HG03064 (cell line): ENCODE measurements at regions not wholly inside any gene's neighbourhood (a gene's known extent, or its start where the extent isn't known, plus 50 kb on each side); places are given as distances from the start of the nearest gene placed in this dataset.
"Not testable (repeated sequence)": the region's sequence is repeated elsewhere in the genome, so short reads cannot be mapped to it uniquely, and the experiment has no call there.

Experiments
- ATAC-seq: cut with Tn5 transposase; IDR thresholded peaks from one replicate; pipeline ENCODE4 v1.9.1; 2021; ENCODE audit warnings: low read depth; ENCODE audit not compliant: unreplicated experiment

- no peak for ATAC-seq
These were observed 420.8 kb downstream of the FUT8 start for GRCh38 chr14:65833267-65833880.

GRCh38 chr14:65834051-65834450 lies 421.5 kb downstream of the FUT8 start:
- ATAC-seq = no peak

- ATAC-seq = no peak
These were observed 422.3 kb downstream of the FUT8 start for GRCh38 chr14:65834812-65835211.

DNA sequence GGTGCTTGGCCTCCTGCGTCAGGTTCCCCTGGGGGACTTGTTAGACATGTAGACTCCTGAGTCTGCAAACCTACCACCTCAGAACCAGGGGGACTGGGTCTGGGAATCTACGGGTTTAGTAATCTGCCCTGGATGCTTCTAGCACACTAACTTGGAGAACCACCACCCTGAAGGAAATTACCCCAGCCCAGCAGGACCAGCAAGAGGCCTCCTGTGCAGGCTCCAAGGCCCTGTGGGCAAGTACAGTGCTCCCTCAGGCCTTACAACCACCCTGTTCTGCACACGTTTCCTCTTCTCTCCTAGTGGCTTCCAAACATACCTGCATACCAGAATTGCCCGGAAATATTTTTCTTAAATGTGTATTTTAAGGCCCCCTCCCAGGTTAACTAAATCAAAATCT lies 423.0 kb downstream of the FUT8 start:
- ATAC-seq = no peak

GRCh38 chr14:65838565-65838964 lies 426.0 kb downstream of the FUT8 start:
- no peak for ATAC-seq

DNA sequence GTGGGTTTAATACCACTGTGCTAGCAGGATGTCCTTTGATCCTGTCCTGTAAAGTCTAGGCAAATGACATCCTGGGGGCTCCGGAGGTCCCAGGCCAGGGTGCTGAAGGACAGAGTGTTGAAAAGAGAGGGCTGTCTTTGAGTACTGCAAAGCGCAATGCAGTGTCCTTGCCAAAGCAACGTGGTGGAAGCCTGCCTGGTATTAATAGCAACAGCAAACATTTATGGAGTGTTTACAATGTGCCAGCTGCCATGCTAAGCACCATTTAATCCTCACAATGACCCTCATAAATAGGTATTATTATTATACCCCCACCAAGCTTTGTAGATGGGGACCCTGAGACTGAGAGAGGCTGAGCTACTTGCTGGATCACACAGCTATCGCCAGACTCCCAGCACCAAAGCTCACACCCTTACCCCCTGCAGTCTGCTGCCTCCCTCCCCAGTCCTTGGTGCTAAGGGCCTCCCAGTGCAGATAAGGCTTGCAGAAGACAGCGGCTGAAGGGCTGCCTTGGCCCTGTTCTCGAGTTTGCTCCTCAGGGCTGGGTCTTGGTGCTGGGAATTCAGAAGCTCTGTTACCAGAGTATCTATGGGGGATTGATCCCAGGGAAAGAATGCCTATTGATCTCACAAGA lies 427.7 kb downstream of the FUT8 start:
- no peak for ATAC-seq

GRCh38 chr14:65840786-65841185 lies 428.3 kb downstream of the FUT8 start:
- no peak for ATAC-seq

GRCh38 chr14:65846196-65846868 lies 433.8 kb downstream of the FUT8 start:
- ATAC-seq = no peak

DNA sequence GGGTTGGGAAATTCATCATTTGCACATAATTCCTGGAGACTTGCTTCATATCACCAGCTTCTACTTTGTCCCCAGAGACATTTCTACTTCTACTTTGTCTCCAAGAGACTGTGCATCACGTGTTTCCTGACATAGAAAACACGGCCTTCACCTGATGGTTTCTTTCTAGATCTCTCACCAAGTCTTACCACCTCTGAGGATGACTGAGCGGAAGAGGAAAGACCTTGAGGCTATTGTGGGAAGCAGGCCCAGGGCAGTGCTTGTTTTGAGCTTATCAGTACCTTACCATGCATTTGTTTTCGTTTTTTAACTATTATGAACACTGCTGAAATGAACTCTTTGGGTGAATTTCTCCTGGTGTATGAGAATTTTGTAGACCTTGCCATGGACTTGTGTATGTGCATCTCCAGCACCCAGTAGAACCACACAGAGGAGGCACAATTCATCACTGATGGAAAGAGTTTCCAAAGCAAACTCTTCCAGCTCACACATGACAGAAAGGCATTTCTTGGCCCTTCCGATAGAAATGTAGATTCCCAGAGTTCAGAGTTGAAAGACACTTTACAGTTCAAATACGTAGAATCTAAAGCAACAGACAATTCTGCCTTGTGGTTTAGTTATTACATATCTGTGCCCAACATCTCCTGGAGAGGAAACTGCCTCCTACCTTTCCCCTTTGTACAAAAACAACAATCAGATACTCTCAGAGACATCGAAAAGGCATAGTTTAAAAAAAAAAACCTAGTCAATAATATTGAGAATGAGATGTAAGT lies 434.7 kb downstream of the FUT8 start:
- ATAC-seq = no peak

DNA sequence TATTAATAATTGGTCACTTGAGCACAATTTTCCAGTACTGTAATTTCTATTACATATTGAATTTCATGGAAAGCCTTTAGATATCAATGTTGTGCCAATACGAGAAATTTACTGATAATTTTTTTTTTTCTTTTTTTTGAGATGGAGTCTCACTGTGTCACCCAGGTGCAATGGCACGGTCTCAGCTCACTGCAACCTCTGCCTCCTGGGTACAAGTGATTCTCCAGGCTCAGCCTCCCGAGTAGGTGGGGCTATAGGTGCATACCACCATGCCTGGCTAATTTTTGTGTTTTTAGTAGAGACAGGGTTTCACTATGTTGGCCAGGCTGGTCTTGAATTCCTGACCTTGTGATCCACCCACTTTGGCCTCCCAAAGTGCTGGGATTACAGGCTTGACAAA lies 435.4 kb downstream of the FUT8 start:
- not testable (repeated sequence) for ATAC-seq

DNA sequence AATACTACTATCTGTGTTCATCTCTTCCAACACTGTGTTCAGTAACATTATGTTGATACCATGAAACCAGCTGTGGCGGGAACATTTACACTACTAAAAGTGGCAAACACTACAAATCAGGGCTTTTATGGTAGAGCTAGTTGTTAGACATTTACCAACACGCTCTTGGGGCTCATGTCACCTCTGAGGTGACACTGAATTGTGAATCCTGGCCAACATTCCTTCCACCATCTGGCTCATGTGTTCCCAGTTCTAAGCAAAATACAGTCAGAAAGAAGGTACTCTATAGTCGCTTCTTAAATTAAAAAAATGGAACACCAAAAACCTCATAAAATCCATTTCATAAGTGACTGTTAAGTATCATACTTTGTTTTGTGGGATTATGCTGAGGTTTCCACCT lies 436.6 kb downstream of the FUT8 start:
- no peak for ATAC-seq

DNA sequence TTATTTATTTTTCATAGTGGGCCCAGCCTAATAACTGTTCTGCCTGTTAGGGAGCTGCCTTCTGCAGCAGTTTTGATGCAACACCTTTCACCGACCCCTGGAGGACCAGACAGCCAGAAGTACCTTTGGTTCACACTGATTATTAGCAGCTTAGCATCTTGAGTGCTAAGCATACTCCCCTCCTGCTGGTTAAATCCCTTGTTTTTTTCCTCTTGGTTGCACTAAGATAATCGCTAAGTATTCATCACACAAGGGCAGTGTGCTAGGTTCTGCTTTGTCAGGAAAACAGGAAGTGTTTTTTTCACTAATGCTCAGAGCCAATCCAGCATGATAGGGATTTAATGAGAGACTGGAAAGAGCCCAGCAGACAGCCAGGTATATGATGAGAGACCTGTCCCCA lies 437.0 kb downstream of the FUT8 start:
- no peak for ATAC-seq

DNA sequence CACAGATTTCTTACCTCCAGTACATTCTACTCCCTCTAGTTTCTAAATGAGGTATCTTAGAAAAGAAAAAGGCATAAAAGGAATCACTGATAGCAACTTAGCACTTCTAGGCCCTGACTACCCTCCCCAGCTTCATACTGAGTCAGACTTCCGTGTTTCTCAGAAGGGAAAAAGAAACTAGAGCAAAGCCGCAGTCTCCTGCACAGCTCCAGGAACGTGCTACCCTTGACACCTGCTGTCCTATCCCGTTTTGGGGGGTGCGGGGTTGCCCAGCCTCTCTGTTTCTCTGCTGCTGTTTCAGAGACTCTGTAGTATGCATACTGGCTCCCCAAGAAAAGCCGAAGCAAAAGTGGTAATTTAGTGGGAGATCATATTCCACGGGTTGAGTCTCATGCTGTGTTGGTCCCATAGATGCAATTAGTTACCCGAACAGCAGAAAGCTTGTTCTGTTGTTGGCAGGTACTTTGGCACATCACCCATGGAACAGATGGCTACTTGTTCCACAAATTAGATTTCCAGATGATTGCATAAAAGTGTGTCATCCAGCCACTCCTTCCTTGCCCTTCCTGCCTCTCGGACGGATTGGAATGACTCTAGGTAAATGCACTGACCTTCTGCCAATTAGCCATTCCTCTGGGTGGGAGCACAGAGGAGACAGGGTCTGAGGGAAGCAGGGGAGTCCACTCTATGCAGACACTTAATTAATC lies 438.1 kb downstream of the FUT8 start:
- no peak for ATAC-seq

GRCh38 chr14:65852689-65853088 lies 440.2 kb downstream of the FUT8 start:
- no peak for ATAC-seq

- ATAC-seq = no peak
These were observed 441.0 kb downstream of the FUT8 start for GRCh38 chr14:65853407-65853955.

DNA sequence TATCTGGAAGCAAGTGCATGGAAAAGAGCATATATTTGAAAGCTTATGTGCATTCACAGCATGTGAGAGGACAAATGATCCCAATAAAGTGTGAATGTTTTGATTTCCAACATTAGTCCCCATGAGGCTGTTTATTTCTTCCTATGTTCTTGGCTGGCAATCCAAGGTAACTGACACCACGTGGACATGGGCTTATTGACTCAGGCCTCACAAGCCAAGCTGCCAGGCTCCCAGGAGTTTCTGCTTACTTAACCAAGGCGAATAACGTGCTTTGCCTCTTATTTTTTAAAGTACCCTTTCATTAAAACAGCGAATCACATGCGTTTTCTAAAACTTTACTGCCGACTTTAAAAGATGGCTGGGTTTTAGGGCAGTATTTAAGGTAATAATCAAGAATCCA lies 441.7 kb downstream of the FUT8 start:
- no peak for ATAC-seq

- ATAC-seq = no peak
These were observed 448.6 kb downstream of the FUT8 start for GRCh38 chr14:65860956-65861611.

GRCh38 chr14:65864549-65864948 lies 452.0 kb downstream of the FUT8 start:
- ATAC-seq = no peak

- no peak for ATAC-seq
These were observed 452.5 kb downstream of the FUT8 start for GRCh38 chr14:65864984-65865383.

DNA sequence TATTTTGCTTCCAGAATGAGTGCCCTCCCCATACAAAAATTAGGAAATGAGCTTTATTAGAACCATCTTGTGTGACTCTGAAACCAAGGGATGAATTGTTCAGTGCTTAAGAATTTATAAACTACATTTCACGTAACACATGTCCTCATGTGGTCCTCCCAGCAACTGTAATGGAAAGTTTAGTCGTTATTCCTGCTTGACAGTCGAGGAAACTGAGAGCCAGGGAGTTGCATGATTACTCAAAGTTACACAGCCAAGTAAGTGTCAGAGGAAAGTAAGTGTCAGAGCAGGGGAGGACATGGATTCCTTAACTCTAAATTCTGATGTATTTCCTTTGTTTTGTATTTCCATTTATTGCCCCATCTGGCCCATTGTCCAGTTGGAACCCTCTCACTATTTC lies 453.9 kb downstream of the FUT8 start:
- ATAC-seq = no peak
